ENCODE measurements at regions not wholly inside any gene's neighbourhood (a gene's known extent, or its start where the extent isn't known, plus 50 kb on each side); places are given as distances from the start of the nearest gene placed in this dataset.

DNA sequence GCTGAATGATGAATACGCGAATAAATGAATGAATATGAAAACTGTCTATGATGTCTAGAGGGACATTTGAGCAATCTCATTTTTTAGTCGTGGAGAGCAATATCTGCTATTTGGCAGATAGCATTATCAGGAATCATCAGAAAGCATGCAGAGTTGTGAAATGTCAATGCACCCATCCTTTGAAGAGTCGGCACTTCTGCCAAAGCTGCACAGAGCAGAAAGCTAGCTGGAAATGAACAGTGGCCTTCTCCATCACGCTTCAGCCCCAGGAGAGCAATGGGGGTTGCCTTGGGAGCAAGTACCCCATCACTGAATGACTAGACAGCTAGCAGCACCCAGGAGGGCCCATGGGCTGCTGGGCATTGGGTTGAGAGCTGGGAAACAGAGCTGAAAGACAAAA lies 69.1 kb upstream of the PROK2 start:
- H4K91ac ChIP-seq (replicated peaks; ENCODE audit: insufficient read length, low read length), result no peak overlapping the region
- H2AFZ ChIP-seq (ENCODE audit: low read length), result no peak overlapping the region
- no peaks in the 10 kb centered on the region for H3K79me2 ChIP-seq (ENCODE audit: control insufficient read depth in 1 of 2, insufficient read depth in 2 of 2, low read length in 2 of 2)
- 0 out of 2 replicates have a peak overlapping the region, but pooled peaks have one; percentile 20 for H4K8ac ChIP-seq (ENCODE audit: extremely low read depth, insufficient read depth, low read length)
- no peak overlapping the region for H2BK12ac ChIP-seq (ENCODE audit: low read depth, low read length)
- H3K23me2 ChIP-seq (ENCODE audit: low read depth, low read length), result no peaks in the 10 kb centered on the region
- H3K4me1 ChIP-seq (replicated peaks in 1 of 4; ENCODE audit: control insufficient read depth in 3 of 4, insufficient read depth in 4 of 4, low read length in 3 of 4), result peaks cover 0 to 7% (median 4%) of the 10 kb centered on the region in 4 experiments; a peak in 5 of 7 replicates
- H3K23ac ChIP-seq (ENCODE audit: insufficient read length), result no peak overlapping the region
- H3K4me2 ChIP-seq (ENCODE audit: insufficient read depth in 1 of 2, low read depth in 2 of 2, low read length in 2 of 2), result no peak overlapping the region
- H3K4me3 ChIP-seq (ENCODE audit: extremely low read depth in 1 of 4, insufficient read depth in 2 of 4, low read depth in 3 of 4, low read length in 4 of 4), result no peak overlapping the region
- no peak overlapping the region for H3K14ac ChIP-seq (ENCODE audit: insufficient read length)
- no peak overlapping the region for H3K18ac ChIP-seq (ENCODE audit: extremely low read depth, low read length)
- H3K27ac ChIP-seq (ENCODE audit: low read depth, low read length), result no peak overlapping the region
- WGBS, 2 experiments (ENCODE audit: extremely low coverage in 1 of 2, insufficient coverage in 1 of 2, insufficient read length in 1 of 2, insufficient replicate concordance in 2 of 2, low coverage in 1 of 2, low lambda C conversion rate in 2 of 2, missing lambda C conversion rate in 1 of 2), result 93% methylated on average over 5 of the region's 5 CpGs; no CpG with 5 or more reads in 1 of the 2 experiments
- H2BK15ac ChIP-seq (ENCODE audit: low read length), result no peak overlapping the region
- FAIRE-seq (no peak), DNase-seq (ENCODE audit: low read depth in 1 of 2, low spot score in 2 of 2) (no peak)
- no peak overlapping the region for H3K56ac ChIP-seq (replicated peaks; ENCODE audit: insufficient read length, low read depth, low read length)
- H2AK5ac ChIP-seq (ENCODE audit: low read depth, low read length), result no peak overlapping the region
- ChIA-PET CTCF (ENCODE audit: partially characterized antibody) (interaction anchor here (0.6 to 1.0 kb wide), 2 partner anchors 21 to 121 kb away, joined by 3 read pairs; no protein-coding TSS in a partner anchor), POLR2A (ENCODE audit: partially characterized antibody) (no interaction called here)
- no peak overlapping the region for H2BK20ac ChIP-seq (ENCODE audit: low read length)
- H3K36me3 ChIP-seq (ENCODE audit: control insufficient read depth in 2 of 4, insufficient read depth in 4 of 4, low read length in 3 of 4), result no peaks in the 10 kb centered on the region
- no peak overlapping the region for H2BK120ac ChIP-seq (replicated peaks; ENCODE audit: low read depth, low read length)
- H2BK5ac ChIP-seq (ENCODE audit: low read depth, low read length), result no peak overlapping the region
- H4K5ac ChIP-seq (ENCODE audit: insufficient read length, low read depth, low read length), result no peak overlapping the region
- no peaks in the 10 kb centered on the region for H4K20me1 ChIP-seq (replicated peaks in 1 of 2; ENCODE audit: control insufficient read depth in 1 of 2, insufficient read depth in 2 of 2, low read length in 2 of 2)
- no peak overlapping the region for H3K4ac ChIP-seq (replicated peaks; ENCODE audit: insufficient read length, low read depth, low read length)
- no peaks in the 10 kb centered on the region for H3K79me1 ChIP-seq (ENCODE audit: low read depth, low read length)
- no peak overlapping the region for H3K9ac ChIP-seq (replicated peaks in 1 of 4; ENCODE audit: extremely low read depth in 1 of 4, low read depth in 3 of 4, low read length in 3 of 4)
- no peaks in the 10 kb centered on the region for H3K9me3 ChIP-seq (ENCODE audit: insufficient read depth in 2 of 2, low read depth in 1 of 2, low read length in 1 of 2)
- no peaks in the 10 kb centered on the region for H3K27me3 ChIP-seq (replicated peaks in 1 of 4; ENCODE audit: control insufficient read depth in 3 of 4, extremely low read depth in 1 of 4, insufficient read depth in 3 of 4, low read length in 3 of 4)
- TF ChIP-seq RBBP5 (IDR thresholded peaks at IDR 0.05; ENCODE audit: borderline replicate concordance, low read depth, low read length) (no peak), CBX5 (IDR thresholded peaks at IDR 0.05; ENCODE audit: low read depth, low read length) (no peak), SRF (IDR thresholded peaks at IDR 0.05; ENCODE audit: low read depth, low read length) (no peak), HDAC6 (IDR thresholded peaks at IDR 0.05; ENCODE audit: low read depth, low read length) (no peak), JUND (IDR thresholded peaks at IDR 0.05; ENCODE audit: low read length) (no peak), BCL11A (IDR thresholded peaks at IDR 0.05; ENCODE audit: low read depth in 2 of 2, low read length in 2 of 2) (no peak), ATF2 (IDR thresholded peaks at IDR 0.05; ENCODE audit: low read length) (no peak)
- TF ChIP-seq, protein P1, sequence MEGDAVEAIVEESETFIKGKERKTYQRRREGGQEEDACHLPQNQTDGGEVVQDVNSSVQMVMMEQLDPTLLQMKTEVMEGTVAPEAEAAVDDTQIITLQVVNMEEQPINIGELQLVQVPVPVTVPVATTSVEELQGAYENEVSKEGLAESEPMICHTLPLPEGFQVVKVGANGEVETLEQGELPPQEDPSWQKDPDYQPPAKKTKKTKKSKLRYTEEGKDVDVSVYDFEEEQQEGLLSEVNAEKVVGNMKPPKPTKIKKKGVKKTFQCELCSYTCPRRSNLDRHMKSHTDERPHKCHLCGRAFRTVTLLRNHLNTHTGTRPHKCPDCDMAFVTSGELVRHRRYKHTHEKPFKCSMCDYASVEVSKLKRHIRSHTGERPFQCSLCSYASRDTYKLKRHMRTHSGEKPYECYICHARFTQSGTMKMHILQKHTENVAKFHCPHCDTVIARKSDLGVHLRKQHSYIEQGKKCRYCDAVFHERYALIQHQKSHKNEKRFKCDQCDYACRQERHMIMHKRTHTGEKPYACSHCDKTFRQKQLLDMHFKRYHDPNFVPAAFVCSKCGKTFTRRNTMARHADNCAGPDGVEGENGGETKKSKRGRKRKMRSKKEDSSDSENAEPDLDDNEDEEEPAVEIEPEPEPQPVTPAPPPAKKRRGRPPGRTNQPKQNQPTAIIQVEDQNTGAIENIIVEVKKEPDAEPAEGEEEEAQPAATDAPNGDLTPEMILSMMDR (IDR thresholded peaks at IDR 0.05; ENCODE audit: control extremely low read depth in 1 of 3, insufficient read depth in 1 of 3, low read depth in 1 of 3, low read length in 3 of 3), result no peak
- TF ChIP-seq, protein P2, sequence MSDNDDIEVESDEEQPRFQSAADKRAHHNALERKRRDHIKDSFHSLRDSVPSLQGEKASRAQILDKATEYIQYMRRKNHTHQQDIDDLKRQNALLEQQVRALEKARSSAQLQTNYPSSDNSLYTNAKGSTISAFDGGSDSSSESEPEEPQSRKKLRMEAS (IDR thresholded peaks at IDR 0.05), result no peak

All from H1 (cell line).